SK-N-SH (cell line): ENCODE measurements at regions not wholly inside any gene's neighbourhood (a gene's known extent, or its start where the extent isn't known, plus 50 kb on each side); places are given as distances from the start of the nearest gene placed in this dataset.

ENCODE experiments used
- CTCF ChIA-PET: fragments of 300-600, 350-600 bp; formaldehyde crosslinking; extraction: SDS; loops from one replicate; lab custom pipeline; 2021; lab: Yijun Ruan, JAX
- POLR2A ChIA-PET: fragments of 350-600 bp; sonication (Branson Sonifier 250); formaldehyde crosslinking; extraction: SDS; loops from one replicate; lab custom pipeline; 2020; ENCODE audit warnings: antibody characterized with exemption, inconsistent platforms; lab: Yijun Ruan, JAX
- DNase-seq: peaks from one replicate; pipeline ENCODE4 v3.0.0; 2012
- H2AFZ ChIP-seq: fragments of 200-600 bp; sonication (generic); 2 replicates; pipeline ENCODE4 v1.8.1; 2016; ENCODE audit warnings: antibody characterized with exemption, mild to moderate bottlenecking, low read depth
- H3F3A ChIP-seq: fragments of 200-600 bp; sonication (generic); replicated peaks from 2 replicates; pipeline ENCODE3; 2016; ENCODE audit warnings: antibody characterized with exemption, mild to moderate bottlenecking; ENCODE audit not compliant: insufficient read depth
- H3K27ac ChIP-seq, 2 experiments: fragments of 200-500 bp in 1 of 2; fragments of 200-600 bp in 1 of 2; sonication (Bioruptor generic) in 1 of 2; sonication (generic), shearing (Covaris generic) in 1 of 2; 2 replicates each; pipeline versions ENCODE4 v1.5.1 to v1.6.1; 2014 to 2016; ENCODE audit warnings: low read depth in 2 of 2, inconsistent platforms in 1 of 2, low read length in 1 of 2, mild to moderate bottlenecking in 1 of 2, mixed read lengths in 1 of 2
- H3K27me3 ChIP-seq: fragments of 200-600 bp; sonication (generic), shearing (Covaris generic); 2 replicates; pipeline ENCODE4 v1.6.1; 2016; ENCODE audit warnings: mixed run types; ENCODE audit not compliant: insufficient read depth
- H3K36me3 ChIP-seq, 2 experiments: fragments of 200-500 bp in 1 of 2; fragments of 200-600 bp in 1 of 2; sonication (Bioruptor generic) in 1 of 2; sonication (generic) in 1 of 2; replicated peaks in 1 of 2; 2 replicates each; pipeline versions ENCODE3 to v1.5.1; 2014 to 2016; ENCODE audit warnings: low read length in 1 of 2, mild to moderate bottlenecking in 1 of 2; ENCODE audit not compliant: insufficient read depth in 2 of 2, control insufficient read depth in 1 of 2
- H3K4me1 ChIP-seq, 2 experiments: fragments of 200-500 bp in 1 of 2; fragments of 200-600 bp in 1 of 2; sonication (Bioruptor generic) in 1 of 2; sonication (generic), shearing (Covaris generic) in 1 of 2; 2 replicates each; pipeline versions ENCODE4 v1.5.1 to v1.6.1; 2014 to 2016; ENCODE audit warnings: low read depth in 1 of 2, low read length in 1 of 2, mixed run types in 1 of 2; ENCODE audit not compliant: insufficient read depth in 2 of 2, control insufficient read depth in 1 of 2
- H3K4me2 ChIP-seq: fragments of 200-600 bp; sonication (generic), shearing (Covaris generic); 2 replicates; pipeline ENCODE4 v1.6.1; 2017; ENCODE audit warnings: mixed run types
- H3K4me3 ChIP-seq, 2 experiments: fragments of 200-500 bp in 1 of 2; fragments of 200-600 bp in 1 of 2; sonication (Bioruptor generic) in 1 of 2; sonication (generic), shearing (Covaris generic) in 1 of 2; 2 replicates each; pipeline versions ENCODE4 v1.5.1 to v1.8.1; 2014 to 2016; ENCODE audit warnings: low read depth in 2 of 2, inconsistent platforms in 1 of 2, low read length in 1 of 2, mild to moderate bottlenecking in 1 of 2, mixed read lengths in 1 of 2, moderate library complexity in 1 of 2
- H3K79me2 ChIP-seq: fragments of 200-600 bp; sonication (generic); 2 replicates; pipeline ENCODE4 v1.8.1; 2017; ENCODE audit warnings: mild to moderate bottlenecking; ENCODE audit not compliant: insufficient read depth
- H3K9ac ChIP-seq: fragments of 200-600 bp; sonication (generic); 2 replicates; pipeline ENCODE4 v1.6.1; 2017; ENCODE audit warnings: mixed run types
- H3K9me2 ChIP-seq: fragments of 200-600 bp; sonication (generic); 2 replicates; pipeline ENCODE4 v1.6.1; 2017; ENCODE audit warnings: mixed run types
- H3K9me3 ChIP-seq: fragments of 200-600 bp; sonication (generic); 2 replicates; pipeline ENCODE4 v1.6.1; 2017; ENCODE audit warnings: mixed run types, mild to moderate bottlenecking, moderate library complexity
- H4K20me1 ChIP-seq: fragments of 200-600 bp; sonication (generic); 2 replicates; pipeline ENCODE4 v1.6.1; 2017; ENCODE audit warnings: mild to moderate bottlenecking, mixed run types; ENCODE audit not compliant: insufficient read depth
- CHD2 ChIP-seq: fragments of 150-350 bp; IDR thresholded peaks from 2 replicates; pipeline ENCODE4 v1.6.1; 2018; ENCODE audit warnings: low read length; ENCODE audit not compliant: partially characterized antibody
- CTCF ChIP-seq: fragments of 200-600 bp; sonication (generic); IDR thresholded peaks from 2 replicates; pipeline ENCODE4 v1.6.1; 2017; ENCODE audit warnings: antibody characterized with exemption, mild to moderate bottlenecking, moderate library complexity
- EZH2phosphoT487 ChIP-seq: fragments of 200-600 bp; sonication (generic); IDR thresholded peaks from 2 replicates; pipeline ENCODE4 v1.6.1; 2017; ENCODE audit warnings: low read depth, mixed run types, mild to moderate bottlenecking, antibody characterized with exemption, moderate library complexity, borderline replicate concordance
- FOSL2 ChIP-seq: IDR thresholded peaks from 2 replicates; pipeline ENCODE4 v1.4.0; 2012; ENCODE audit warnings: low read depth, mild to moderate bottlenecking, moderate library complexity, borderline replicate concordance
- FOXM1 ChIP-seq: IDR thresholded peaks from 2 replicates; pipeline ENCODE4 v1.4.0; 2012; ENCODE audit warnings: low read depth, mild to moderate bottlenecking
- GABPA ChIP-seq: IDR thresholded peaks from 2 replicates; pipeline ENCODE4 v1.4.0; 2012; ENCODE audit warnings: low read depth, mild to moderate bottlenecking
- MXI1 ChIP-seq: IDR thresholded peaks from 2 replicates; pipeline ENCODE4 v1.6.1; 2012; ENCODE audit warnings: mild to moderate bottlenecking, low read depth, low read length, improper control_type of control experiment
- NFIC ChIP-seq: IDR thresholded peaks from 2 replicates; pipeline ENCODE4 v1.4.0; 2012; ENCODE audit warnings: borderline replicate concordance
- NRF1 ChIP-seq: IDR thresholded peaks from 2 replicates; pipeline ENCODE4 v1.6.1; 2012; ENCODE audit warnings: low read depth, mild to moderate bottlenecking, low read length
- PBX3 ChIP-seq: IDR thresholded peaks from 2 replicates; pipeline ENCODE4; 2012
- RAD21 ChIP-seq: IDR thresholded peaks from 2 replicates; pipeline ENCODE4 v1.6.1; 2012; ENCODE audit warnings: mild to moderate bottlenecking, low read length
- RFX5 ChIP-seq: IDR thresholded peaks from 2 replicates; pipeline ENCODE4 v1.6.1; 2012; ENCODE audit warnings: mild to moderate bottlenecking, improper control_type of control experiment, low read length
- RXRA ChIP-seq: IDR thresholded peaks from 2 replicates; pipeline ENCODE4 v1.4.0; 2012; ENCODE audit warnings: low read depth, mild to moderate bottlenecking, borderline replicate concordance
- SIN3A ChIP-seq: IDR thresholded peaks from 2 replicates; pipeline ENCODE4 v1.6.1; 2012; ENCODE audit warnings: low read depth, mild to moderate bottlenecking, low read length, moderate library complexity, borderline replicate concordance
- SMC3 ChIP-seq: IDR thresholded peaks from 2 replicates; pipeline ENCODE4 v1.6.1; 2012; ENCODE audit warnings: low read depth, low read length, improper control_type of control experiment
- TCF12 ChIP-seq: IDR thresholded peaks from 2 replicates; pipeline ENCODE4 v1.4.0; 2012
- TEAD4 ChIP-seq: IDR thresholded peaks from 2 replicates; pipeline ENCODE4 v1.4.0; 2012; ENCODE audit warnings: mild to moderate bottlenecking, borderline replicate concordance; ENCODE audit not compliant: insufficient read depth
- USF1 ChIP-seq: IDR thresholded peaks from 2 replicates; pipeline ENCODE4 v1.4.0; 2012; ENCODE audit warnings: low read depth, borderline replicate concordance
- YY1 ChIP-seq: IDR thresholded peaks from 2 replicates; pipeline ENCODE4 v1.4.0; 2012; ENCODE audit warnings: low read depth, mild to moderate bottlenecking
- WGBS: methylation state at CpG from one replicate; pipeline ENCODE4 v1.1.6; 2017; ENCODE audit warnings: low lambda C conversion rate; 5-methylcytosine and 5-hydroxymethylcytosine counted together

GRCh38 chr2:14232217-14232616, 400.3 kb upstream of the LRATD1 start:
- Histone ChIP-seq H4K20me1 (no peaks in the 10 kb centered on the region), H3K36me3 (no peaks in the 10 kb centered on the region), H3K4me2 (no peak overlapping the region), H2AFZ (no peak overlapping the region), H3F3A (no peaks in the 10 kb centered on the region), H3K27me3 (no peaks in the 10 kb centered on the region), H3K4me3 (no peak overlapping the region), H3K27ac (no peak overlapping the region), H3K4me1 (no peaks in the 10 kb centered on the region), H3K9me3 (no peaks in the 10 kb centered on the region), H3K79me2 (no peaks in the 10 kb centered on the region), H3K9me2 (no peaks in the 10 kb centered on the region), H3K9ac (no peak overlapping the region)
- WGBS = 27% methylated on average over 4 of the region's 4 CpGs
- TF ChIP-seq EZH2phosphoT487 = no peak
- no peak for TF ChIP-seq USF1
- no peak for TF ChIP-seq YY1
- TF ChIP-seq RAD21 = no peak
- TF ChIP-seq CHD2 = no peak
- no peak for TF ChIP-seq CTCF
- no peak for TF ChIP-seq PBX3
- no peak for TF ChIP-seq SIN3A
- no peak for TF ChIP-seq NRF1
- TF ChIP-seq MXI1 = no peak
- no peak for TF ChIP-seq SMC3
- no peak for TF ChIP-seq FOXM1
- no peak for TF ChIP-seq RFX5
- TF ChIP-seq FOSL2 = no peak
- TF ChIP-seq NFIC = no peak
- TF ChIP-seq GABPA = no peak
- no peak for TF ChIP-seq TEAD4
- TF ChIP-seq TCF12 = no peak
- TF ChIP-seq RXRA = no peak
- POLR2A ChIA-PET = no interaction called here
- no peak for DNase-seq
- CTCF ChIA-PET = no interaction called here
